Loucy (cell line): ENCODE measurements at regions not wholly inside any gene's neighbourhood (a gene's known extent, or its start where the extent isn't known, plus 50 kb on each side); places are given as distances from the start of the nearest gene placed in this dataset.

ENCODE experiments used
- H2AFZ ChIP-seq: fragments of 200-600 bp; sonication (generic); 2 replicates; pipeline ENCODE4 v1.6.0; 2016; ENCODE audit warnings: antibody characterized with exemption, mild to moderate bottlenecking, low read length, moderate library complexity
- H3F3A ChIP-seq: fragments of 200-600 bp; 2 replicates; pipeline ENCODE4 v1.6.0; 2016; ENCODE audit warnings: antibody characterized with exemption, low read depth, mild to moderate bottlenecking
- H3K27me3 ChIP-seq: fragments of 200-600 bp; sonication (generic); 2 replicates; pipeline ENCODE4 v1.6.1; 2014; ENCODE audit warnings: low read length, mild to moderate bottlenecking; ENCODE audit not compliant: insufficient read depth, poor library complexity, severe bottlenecking
- H3K36me3 ChIP-seq: fragments of 200-600 bp; sonication (generic); 2 replicates; pipeline ENCODE4 v1.6.1; 2016; ENCODE audit warnings: low read length; ENCODE audit not compliant: insufficient read depth
- H3K4me1 ChIP-seq: fragments of 200-600 bp; sonication (generic); 2 replicates; pipeline ENCODE4 v1.5.1; 2014; ENCODE audit warnings: low read length, mild to moderate bottlenecking; ENCODE audit not compliant: insufficient read depth, poor library complexity, severe bottlenecking
- H3K4me2 ChIP-seq: fragments of 200-600 bp; sonication (generic); 2 replicates; pipeline ENCODE4 v1.6.0; 2014; ENCODE audit warnings: antibody characterized with exemption, low read length, low read depth, mild to moderate bottlenecking; ENCODE audit not compliant: poor library complexity, severe bottlenecking
- H3K4me3 ChIP-seq: fragments of 200-600 bp; sonication (generic); 2 replicates; pipeline ENCODE4 v1.5.1; 2014; ENCODE audit warnings: low read length, mild to moderate bottlenecking, mixed read lengths; ENCODE audit not compliant: poor library complexity, severe bottlenecking
- H3K79me2 ChIP-seq: fragments of 200-600 bp; sonication (generic); 2 replicates; pipeline ENCODE4 v1.6.1; 2014; ENCODE audit warnings: low read length; ENCODE audit not compliant: insufficient read depth
- H3K9ac ChIP-seq: fragments of 200-600 bp; sonication (generic); 2 replicates; pipeline ENCODE4 v1.6.0; 2014; ENCODE audit warnings: mild to moderate bottlenecking, low read depth, low read length, moderate library complexity; ENCODE audit not compliant: poor library complexity, severe bottlenecking
- H3K9me2 ChIP-seq: fragments of 200-600 bp; sonication (generic); replicated peaks from 2 replicates; pipeline ENCODE4 v1.6.1; 2016; ENCODE audit warnings: low read depth, low read length, mixed read lengths
- H3K9me3 ChIP-seq: fragments of 200-600 bp; sonication (generic); 2 replicates; pipeline ENCODE4 v1.6.1; 2014; ENCODE audit warnings: mild to moderate bottlenecking, antibody characterized with exemption, low read length, low read depth; ENCODE audit not compliant: insufficient read depth
- H4K20me1 ChIP-seq: fragments of 200-600 bp; sonication (generic); 2 replicates; pipeline ENCODE4 v1.6.0; 2014; ENCODE audit warnings: antibody characterized with exemption, low read length, mild to moderate bottlenecking; ENCODE audit not compliant: insufficient read depth, poor library complexity, severe bottlenecking
- CTCF ChIP-seq: fragments of 200-600 bp; sonication (generic); conservative IDR thresholded peaks from 2 replicates; pipeline ENCODE4 v1.5.1; 2014; ENCODE audit warnings: mild to moderate bottlenecking, antibody characterized with exemption, low read length
- EZH2phosphoT487 ChIP-seq: fragments of 200-600 bp; IDR thresholded peaks from 2 replicates; pipeline ENCODE4 v1.6.1; 2018; ENCODE audit warnings: antibody characterized with exemption, mild to moderate bottlenecking, moderate library complexity, borderline replicate concordance

DNA sequence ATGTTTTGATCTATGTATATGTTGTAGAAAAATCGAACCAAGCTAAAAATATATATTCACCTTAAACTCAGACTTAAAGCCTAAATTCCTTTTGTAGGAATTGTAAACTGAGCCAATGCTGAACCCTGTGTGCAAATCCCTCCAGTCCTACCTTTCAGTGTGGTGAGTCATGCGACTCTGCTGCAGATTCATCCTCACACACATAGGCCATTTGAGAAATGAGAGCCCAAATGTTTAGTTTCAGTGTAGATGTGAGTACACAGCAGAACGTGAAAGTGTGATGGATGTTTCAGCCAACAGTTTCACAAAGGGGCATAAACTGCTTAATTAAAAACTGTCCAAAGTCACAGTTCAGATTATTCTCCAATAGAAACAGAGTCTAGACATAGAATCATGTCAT lies 193.2 kb downstream of the CDH19 start:
- Histone ChIP-seq H2AFZ (no peak overlapping the region), H3K9me2 (no peaks in the 10 kb centered on the region), H3K79me2 (no peaks in the 10 kb centered on the region), H3K9me3 (no peaks in the 10 kb centered on the region), H3K9ac (no peak overlapping the region), H4K20me1 (no peaks in the 10 kb centered on the region), H3K36me3 (no peaks in the 10 kb centered on the region), H3K4me1 (no peaks in the 10 kb centered on the region), H3K4me2 (no peak overlapping the region), H3F3A (no peaks in the 10 kb centered on the region), H3K4me3 (no peak overlapping the region), H3K27me3 (no peaks in the 10 kb centered on the region)
- TF ChIP-seq CTCF (no peak), EZH2phosphoT487 (no peak)

DNA sequence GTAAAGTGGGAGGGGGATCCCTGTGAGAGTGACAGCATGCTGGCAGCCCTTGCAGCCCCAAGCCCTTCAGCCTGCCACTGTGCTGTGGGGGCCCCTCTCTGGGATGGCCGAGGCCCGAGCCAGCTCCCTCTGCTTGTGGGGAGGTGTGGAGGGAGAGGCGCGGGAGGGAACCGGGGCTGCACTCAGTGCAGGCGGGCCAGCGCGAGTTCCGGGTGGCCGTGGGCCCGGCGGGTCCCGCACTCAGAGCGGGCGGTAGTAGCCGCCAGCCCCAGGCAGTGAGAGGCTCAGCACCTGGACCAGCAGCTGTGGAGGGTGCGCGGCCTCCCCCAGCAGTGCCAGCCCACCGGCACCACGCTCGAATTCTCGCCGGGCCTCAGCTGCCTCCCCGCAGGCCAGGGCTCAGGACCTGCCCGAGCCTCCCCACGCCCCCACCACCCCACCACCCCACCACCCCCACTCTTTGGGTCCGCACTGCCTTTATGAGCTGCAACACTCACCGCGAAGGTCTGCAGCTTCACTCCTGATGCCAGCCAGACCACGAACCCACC lies 208.1 kb downstream of the CDH19 start:
- Histone ChIP-seq H2AFZ (no peak overlapping the region), H3K79me2 (no peaks in the 10 kb centered on the region), H3K9ac (no peak overlapping the region), H3K36me3 (no peaks in the 10 kb centered on the region), H3K4me2 (no peak overlapping the region), H3K9me2 (no peaks in the 10 kb centered on the region), H3K27me3 (no peaks in the 10 kb centered on the region), H3K4me1 (no peaks in the 10 kb centered on the region), H3F3A (no peaks in the 10 kb centered on the region), H3K4me3 (no peak overlapping the region), H3K9me3 (no peaks in the 10 kb centered on the region), H4K20me1 (no peaks in the 10 kb centered on the region)
- no peak for TF ChIP-seq EZH2phosphoT487
- no peak for TF ChIP-seq CTCF

- Histone ChIP-seq H3K4me1 (no peaks in the 10 kb centered on the region), H3K36me3 (no peaks in the 10 kb centered on the region), H3K9me2 (no peaks in the 10 kb centered on the region), H3K9ac (no peak overlapping the region), H2AFZ (no peak overlapping the region), H3F3A (no peaks in the 10 kb centered on the region), H3K4me2 (no peak overlapping the region), H4K20me1 (no peaks in the 10 kb centered on the region), H3K9me3 (no peaks in the 10 kb centered on the region; the same call in 1 of the 2 replicates), H3K4me3 (no peak overlapping the region), H3K79me2 (no peaks in the 10 kb centered on the region), H3K27me3 (no peaks in the 10 kb centered on the region)
- TF ChIP-seq CTCF (no peak; the same call in 1 of the 2 replicates), EZH2phosphoT487 (no peak)
Observed at GRCh38 chr18:66393463-66393862, 210.4 kb downstream of the CDH19 start.
